ENCODE measurements at regions not wholly inside any gene's neighbourhood (a gene's known extent, or its start where the extent isn't known, plus 50 kb on each side); places are given as distances from the start of the nearest gene placed in this dataset.

DNA sequence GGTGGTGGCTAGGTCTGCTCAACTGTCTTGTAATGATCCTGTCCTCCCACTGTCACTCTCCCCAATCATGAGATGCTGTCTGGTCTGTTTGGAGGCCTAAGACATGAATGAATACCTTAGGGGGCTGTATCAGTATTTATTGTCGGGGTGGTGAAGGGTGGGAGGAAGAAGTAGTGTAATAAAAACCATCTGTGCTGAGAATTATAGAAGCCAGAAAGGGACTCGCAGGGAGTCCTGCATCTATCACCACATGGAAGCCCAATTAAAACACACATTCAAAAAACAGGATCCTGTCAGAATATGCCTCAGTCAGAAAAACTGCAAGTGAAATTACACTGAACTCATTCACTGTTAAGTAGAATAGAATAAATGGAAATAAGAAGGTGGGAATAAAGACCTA, 1134.3 kb upstream of the C9orf72 start:
- Histone ChIP-seq H3K36me3 (no peaks in the 10 kb centered on the region), H3K4me3 (no peak overlapping the region), H3K27ac (no peak overlapping the region), H3K9me3 (no peaks in the 10 kb centered on the region), H3K27me3 (no peaks in the 10 kb centered on the region), H3K4me1 (no peaks in the 10 kb centered on the region)
- no peak for DNase-seq
- 42 to 52% methylated on average over 2 of the region's 2 CpGs for WGBS, 2 donors
- intact Hi-C loops (cut with DNase I): no loop called here
- TF ChIP-seq EP300 (IDR thresholded peaks at IDR 0.05): no peak

DNA sequence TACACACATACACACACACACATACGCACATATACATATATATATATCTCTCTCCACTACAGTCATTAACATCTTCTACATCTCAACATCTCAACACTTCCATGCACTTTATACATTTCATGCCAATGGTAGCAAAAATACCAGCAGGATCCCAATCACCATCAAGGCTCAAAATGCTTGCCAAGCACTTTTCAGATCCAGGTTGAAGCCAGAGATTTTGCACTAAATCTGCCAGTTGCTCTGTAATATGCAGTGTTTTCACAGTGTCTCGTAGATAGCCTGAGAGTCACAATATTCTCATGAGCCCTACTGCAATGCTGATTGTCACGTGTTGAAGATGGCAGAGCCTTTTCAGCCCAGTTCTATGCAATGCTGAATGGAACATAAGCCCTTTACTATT, 1140.9 kb upstream of the C9orf72 start:
- DNase-seq: no peak
- Histone ChIP-seq H3K4me1 (no peaks in the 10 kb centered on the region), H3K27ac (no peak overlapping the region), H3K27me3 (no peaks in the 10 kb centered on the region), H3K36me3 (no peaks in the 10 kb centered on the region), H3K9me3 (no peaks in the 10 kb centered on the region), H3K4me3 (no peak overlapping the region)
- TF ChIP-seq, protein P1, sequence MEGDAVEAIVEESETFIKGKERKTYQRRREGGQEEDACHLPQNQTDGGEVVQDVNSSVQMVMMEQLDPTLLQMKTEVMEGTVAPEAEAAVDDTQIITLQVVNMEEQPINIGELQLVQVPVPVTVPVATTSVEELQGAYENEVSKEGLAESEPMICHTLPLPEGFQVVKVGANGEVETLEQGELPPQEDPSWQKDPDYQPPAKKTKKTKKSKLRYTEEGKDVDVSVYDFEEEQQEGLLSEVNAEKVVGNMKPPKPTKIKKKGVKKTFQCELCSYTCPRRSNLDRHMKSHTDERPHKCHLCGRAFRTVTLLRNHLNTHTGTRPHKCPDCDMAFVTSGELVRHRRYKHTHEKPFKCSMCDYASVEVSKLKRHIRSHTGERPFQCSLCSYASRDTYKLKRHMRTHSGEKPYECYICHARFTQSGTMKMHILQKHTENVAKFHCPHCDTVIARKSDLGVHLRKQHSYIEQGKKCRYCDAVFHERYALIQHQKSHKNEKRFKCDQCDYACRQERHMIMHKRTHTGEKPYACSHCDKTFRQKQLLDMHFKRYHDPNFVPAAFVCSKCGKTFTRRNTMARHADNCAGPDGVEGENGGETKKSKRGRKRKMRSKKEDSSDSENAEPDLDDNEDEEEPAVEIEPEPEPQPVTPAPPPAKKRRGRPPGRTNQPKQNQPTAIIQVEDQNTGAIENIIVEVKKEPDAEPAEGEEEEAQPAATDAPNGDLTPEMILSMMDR (IDR thresholded peaks at IDR 0.05): no peak
- TF ChIP-seq EP300 (IDR thresholded peaks at IDR 0.05) (no peak), POLR2AphosphoS5 (IDR thresholded peaks at IDR 0.05) (no peak), POLR2A (IDR thresholded peaks at IDR 0.05) (no peak)
- 77 to 79% methylated on average over 3 of the region's 3 CpGs for WGBS, 2 donors
- intact Hi-C loops (cut with DNase I): no loop called here

DNA sequence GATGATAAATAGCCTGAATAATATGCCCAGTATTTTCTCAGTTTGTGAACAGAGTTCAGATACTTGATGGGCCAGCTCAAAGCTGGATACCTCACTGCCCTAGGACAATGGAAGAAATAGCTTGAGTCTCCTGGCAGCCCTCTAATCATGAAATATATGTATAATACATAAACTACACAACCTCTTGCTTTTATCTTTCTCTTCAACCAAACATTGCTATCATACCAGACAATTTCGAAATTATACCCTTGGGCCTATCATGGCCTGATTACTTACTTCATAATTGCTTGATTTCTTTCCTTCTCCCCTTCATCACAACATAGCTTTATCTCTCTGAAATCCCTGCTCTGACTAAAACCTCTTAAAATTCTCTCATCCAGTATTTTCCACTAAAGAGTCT, 1144.9 kb upstream of the C9orf72 start:
- WGBS, 2 donors: 41 to 71% methylated on average over 1 of the region's 1 CpG
- TF ChIP-seq, protein P1 (IDR thresholded peaks at IDR 0.05): no peak
- TF ChIP-seq EP300 (IDR thresholded peaks at IDR 0.05): no peak
- no peak for TF ChIP-seq POLR2AphosphoS5 (IDR thresholded peaks at IDR 0.05)
- no peak for TF ChIP-seq POLR2A (IDR thresholded peaks at IDR 0.05)
- Histone ChIP-seq H3K9me3 (no peaks in the 10 kb centered on the region), H3K36me3 (no peaks in the 10 kb centered on the region), H3K4me1 (no peaks in the 10 kb centered on the region), H3K27ac (no peak overlapping the region), H3K27me3 (no peaks in the 10 kb centered on the region), H3K4me3 (no peak overlapping the region)
- DNase-seq: no peak
- intact Hi-C loops (cut with DNase I): no loop called here

DNA sequence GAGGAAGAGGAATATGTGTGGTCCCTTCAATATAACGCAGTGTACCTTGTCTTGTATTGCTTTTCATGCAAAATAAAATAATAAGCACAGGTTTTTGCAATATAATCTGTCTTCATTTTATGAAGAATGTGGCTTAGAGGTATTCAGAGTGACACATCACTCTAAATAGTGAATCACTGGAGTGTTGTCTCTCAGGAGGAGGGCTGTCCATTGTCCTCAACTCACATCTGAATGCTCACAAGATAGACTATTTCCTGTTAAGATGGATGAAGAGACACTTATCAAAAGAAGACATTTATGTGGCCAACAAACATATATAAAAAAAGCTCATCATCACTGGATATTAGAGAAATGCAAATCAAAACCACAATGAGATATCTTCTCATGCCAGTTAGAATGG, 1147.5 kb upstream of the C9orf72 start:
- Histone ChIP-seq H3K9me3 (no peaks in the 10 kb centered on the region), H3K27ac (no peak overlapping the region), H3K4me1 (no peaks in the 10 kb centered on the region), H3K36me3 (no peaks in the 10 kb centered on the region), H3K4me3 (no peak overlapping the region), H3K27me3 (no peaks in the 10 kb centered on the region)
- TF ChIP-seq POLR2AphosphoS5 (IDR thresholded peaks at IDR 0.05): no peak
- TF ChIP-seq EP300 (IDR thresholded peaks at IDR 0.05): no peak
- TF ChIP-seq, protein P1 (IDR thresholded peaks at IDR 0.05): no peak
- no peak for TF ChIP-seq POLR2A (IDR thresholded peaks at IDR 0.05)
- intact Hi-C loops (cut with DNase I): no loop called here
- DNase-seq: no peak
- WGBS, 2 donors: 80% methylated on average over 1 of the region's 1 CpG

DNA sequence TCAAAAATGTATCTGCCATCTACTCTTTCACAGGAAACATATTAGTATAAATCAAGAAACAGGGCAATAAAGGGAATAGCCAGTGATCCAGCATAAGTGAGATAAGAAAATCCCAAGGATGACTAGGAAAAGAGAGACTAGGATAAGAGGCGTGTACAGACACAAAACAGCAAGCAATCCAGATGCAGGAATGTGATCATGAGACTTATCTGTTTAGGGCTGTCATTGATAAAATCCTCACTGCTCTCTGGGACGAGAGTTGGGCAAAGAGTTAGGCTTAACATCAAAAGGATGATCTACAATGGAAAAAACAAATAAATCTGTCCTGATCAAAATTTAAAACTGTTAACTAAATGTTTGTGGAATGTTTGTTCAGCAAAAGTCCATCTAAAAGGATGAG, 1156.8 kb upstream of the C9orf72 start:
- Histone ChIP-seq H3K4me1 (no peaks in the 10 kb centered on the region), H3K9me3 (no peaks in the 10 kb centered on the region), H3K4me3 (no peak overlapping the region), H3K36me3 (no peaks in the 10 kb centered on the region), H3K27me3 (no peaks in the 10 kb centered on the region), H3K27ac (no peak overlapping the region)
- 26 to 50% methylated on average over 2 of the region's 2 CpGs for WGBS, 2 donors
- DNase-seq: no peak
- intact Hi-C loops (cut with DNase I): no loop called here
- TF ChIP-seq EP300 (IDR thresholded peaks at IDR 0.05) (no peak), POLR2AphosphoS5 (IDR thresholded peaks at IDR 0.05) (no peak), POLR2A (IDR thresholded peaks at IDR 0.05) (no peak)
- TF ChIP-seq, protein P1 (IDR thresholded peaks at IDR 0.05): no peak

Data from sigmoid colon (tissue), 6 donors.